ENCODE measurements at regions not wholly inside any gene's neighbourhood (a gene's known extent, or its start where the extent isn't known, plus 50 kb on each side); places are given as distances from the start of the nearest gene placed in this dataset.

DNA sequence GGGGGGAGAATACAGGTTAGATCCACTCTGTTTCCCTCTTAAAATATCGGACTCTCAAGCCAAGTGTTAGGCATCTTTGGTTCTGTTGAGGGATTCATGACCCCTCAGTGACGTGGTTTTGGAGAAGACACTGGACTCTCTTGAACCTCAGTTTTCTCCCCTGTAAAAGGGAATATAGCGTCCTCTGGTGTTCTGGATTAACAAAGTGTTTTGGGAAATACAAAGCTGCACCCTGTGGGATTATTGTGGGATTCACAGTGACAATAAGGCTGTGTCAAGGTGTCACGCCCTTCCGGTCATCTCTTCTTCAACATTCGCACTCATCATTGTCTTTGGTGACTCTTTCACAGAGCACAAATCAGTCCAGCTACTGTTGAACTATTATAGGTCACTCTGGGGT is 139.0 kb downstream of the IRX1 start:
- DNase-seq (ENCODE audit: low read depth in 2 of 2, low spot score in 1 of 2) = no peak

DNA sequence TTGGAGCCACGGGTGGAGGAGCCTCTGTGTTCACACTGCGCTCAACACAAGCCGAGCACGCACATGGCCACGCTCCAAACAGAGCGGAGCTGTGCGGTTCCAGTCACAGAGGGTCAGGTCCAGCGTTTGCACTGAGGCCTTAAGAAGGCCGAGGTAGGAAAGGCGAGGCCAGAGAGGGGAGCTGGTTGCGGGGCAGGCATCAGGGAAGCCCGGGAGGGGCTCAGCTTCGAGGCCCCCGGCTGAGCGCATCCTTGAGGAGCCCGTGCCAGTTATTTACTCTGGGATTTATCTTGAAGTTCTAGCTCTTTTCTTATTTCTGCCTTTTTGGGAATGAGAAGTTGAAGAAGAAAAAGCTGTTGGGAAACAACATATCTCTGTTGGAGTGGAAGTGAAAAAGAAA is 140.8 kb downstream of the IRX1 start:
- no peak for DNase-seq (ENCODE audit: low read depth in 2 of 2, low spot score in 1 of 2)

DNA sequence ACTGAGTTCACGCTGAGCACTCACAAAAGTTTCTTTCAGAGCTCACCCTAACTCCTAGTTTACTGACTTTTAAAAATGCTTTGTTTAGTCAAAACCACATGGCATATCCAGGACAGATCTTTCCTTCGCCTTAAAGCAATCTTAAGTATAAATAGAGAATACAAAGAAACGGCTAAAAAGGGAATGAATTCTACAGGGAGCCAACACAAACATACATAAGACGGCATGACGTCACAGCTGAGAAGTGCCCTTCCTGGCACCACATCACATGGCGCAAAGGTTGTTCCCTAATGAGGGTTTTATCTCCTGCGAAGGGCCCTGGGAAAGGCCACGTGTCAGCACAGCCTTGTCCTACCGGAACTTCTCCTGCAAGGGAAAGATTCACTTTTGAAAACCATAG is 141.3 kb downstream of the IRX1 start:
- DNase-seq (ENCODE audit: low read depth in 2 of 2, low spot score in 1 of 2) = no peak

DNA sequence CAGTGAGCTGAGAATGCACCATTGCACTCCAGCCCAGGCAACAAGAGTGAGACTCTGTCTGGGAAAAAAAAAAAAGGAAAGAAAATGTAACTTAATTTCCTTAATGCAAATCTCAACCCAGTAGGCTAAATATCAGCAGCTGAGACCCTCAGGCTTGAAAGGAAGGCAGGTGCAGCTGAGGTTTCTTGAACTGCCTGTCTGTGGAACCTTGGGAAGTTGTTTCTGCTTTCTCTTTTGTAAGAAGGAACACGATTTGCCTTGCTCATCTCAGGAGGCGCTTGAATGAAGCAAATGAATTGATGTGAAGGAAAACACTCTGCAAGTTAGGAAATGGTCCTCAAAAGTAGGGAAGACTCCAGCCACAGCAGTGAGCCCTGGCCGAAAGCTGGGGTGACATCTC is 143.3 kb downstream of the IRX1 start:
- DNase-seq (ENCODE audit: low read depth in 2 of 2, low spot score in 1 of 2) = no peak

DNA sequence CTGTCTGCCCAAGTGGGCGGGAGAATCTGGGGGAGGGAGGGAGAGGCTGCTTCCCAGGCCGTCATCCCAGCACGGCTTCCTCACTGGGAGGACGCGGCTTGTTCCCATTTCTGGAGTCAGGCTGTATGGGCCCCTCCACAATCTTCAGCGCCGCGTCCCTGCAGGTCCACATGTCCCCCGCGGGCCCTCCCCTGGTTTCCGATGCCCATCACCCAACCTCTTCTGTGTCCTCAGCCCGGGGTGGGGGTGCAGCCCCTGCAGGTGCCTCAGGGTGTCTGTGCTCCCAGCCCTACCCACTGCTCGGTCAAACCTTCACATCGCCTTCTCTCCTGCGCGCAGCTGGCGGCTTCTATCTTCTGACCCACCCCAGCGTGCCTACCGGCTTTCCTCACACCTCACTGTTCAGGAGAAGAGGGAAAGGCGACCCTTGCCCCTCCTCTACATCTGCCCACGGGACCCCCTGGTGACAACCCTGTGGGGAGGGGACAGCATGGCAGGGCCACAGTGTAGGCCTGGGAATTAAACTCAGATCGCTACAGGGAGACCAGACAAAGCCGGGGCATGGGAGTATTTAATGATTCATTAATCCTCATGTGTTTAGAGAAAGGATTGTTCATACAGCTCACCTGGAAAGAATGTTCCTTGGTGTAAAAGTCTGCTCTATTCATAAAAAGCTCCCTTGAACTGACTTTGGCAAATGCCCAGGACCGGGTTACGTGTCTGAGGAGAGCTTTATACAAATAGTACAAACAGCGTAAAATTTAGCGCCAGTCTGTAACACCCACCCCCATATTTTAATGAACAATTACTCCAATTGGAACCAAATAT is 145.1 kb downstream of the IRX1 start:
- no peak for DNase-seq (ENCODE audit: low read depth in 2 of 2, low spot score in 1 of 2)

DNA sequence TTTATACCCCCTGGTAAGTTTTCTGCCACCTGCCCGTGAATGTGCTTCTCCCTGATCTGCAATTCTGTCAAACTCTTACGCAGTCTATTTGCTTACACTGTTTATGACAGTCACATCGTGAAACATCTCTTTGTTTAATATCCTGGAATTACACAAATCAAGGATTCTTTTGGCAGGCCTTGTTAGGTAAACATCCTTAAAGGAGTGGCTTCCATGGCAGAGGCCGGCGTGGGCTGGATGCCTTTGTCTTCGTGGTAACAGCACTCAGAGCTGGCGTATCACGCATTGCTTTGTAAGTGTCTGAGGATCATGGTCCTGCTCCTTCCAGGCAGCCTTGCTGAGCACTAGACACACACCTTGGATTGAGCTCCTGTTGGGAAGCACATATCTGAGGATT is 145.7 kb downstream of the IRX1 start:
- no peak for DNase-seq (ENCODE audit: low read depth in 2 of 2, low spot score in 1 of 2)

DNA sequence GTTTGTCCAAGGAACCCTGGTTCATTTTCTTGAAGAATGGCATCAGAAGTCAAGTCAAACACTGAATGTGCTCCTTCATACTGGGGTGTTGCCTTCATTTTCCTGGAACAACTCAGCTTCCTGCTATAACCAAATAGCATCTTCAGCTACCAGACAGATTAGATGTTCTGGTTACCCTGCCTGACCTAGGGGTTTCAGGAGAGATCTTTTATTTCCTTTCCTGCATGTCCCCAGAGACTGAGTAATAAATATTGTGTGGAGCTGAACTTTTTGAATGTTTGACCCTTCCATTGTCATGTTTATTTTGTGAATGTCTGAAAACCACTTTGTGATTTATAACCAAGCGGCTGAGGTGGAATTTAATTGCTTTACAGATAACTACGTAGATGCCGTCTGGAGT is 147.1 kb downstream of the IRX1 start:
- DNase-seq (ENCODE audit: low read depth in 2 of 2, low spot score in 1 of 2) = no peak

DNA sequence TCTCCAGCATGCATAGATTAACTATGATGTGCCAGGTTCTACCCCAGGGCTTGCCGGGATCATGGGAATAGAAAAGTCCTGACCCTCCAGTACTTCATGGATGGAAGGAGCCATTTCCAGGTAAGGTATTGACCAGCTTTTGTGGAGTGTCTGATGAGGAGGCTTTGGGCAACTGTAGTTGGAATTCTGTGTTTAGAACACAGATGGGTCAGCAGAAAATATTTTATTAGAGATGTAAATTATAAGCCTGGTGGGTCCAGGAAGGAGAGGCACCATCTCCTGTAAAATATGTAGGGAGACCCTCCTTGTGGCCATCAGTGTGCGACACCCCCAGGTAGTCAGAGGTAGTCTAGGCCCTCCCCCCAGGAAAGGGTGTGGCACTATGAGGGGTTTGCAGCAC is 156.2 kb downstream of the IRX1 start:
- DNase-seq (ENCODE audit: low read depth in 2 of 2, low spot score in 1 of 2) = no peak

DNA sequence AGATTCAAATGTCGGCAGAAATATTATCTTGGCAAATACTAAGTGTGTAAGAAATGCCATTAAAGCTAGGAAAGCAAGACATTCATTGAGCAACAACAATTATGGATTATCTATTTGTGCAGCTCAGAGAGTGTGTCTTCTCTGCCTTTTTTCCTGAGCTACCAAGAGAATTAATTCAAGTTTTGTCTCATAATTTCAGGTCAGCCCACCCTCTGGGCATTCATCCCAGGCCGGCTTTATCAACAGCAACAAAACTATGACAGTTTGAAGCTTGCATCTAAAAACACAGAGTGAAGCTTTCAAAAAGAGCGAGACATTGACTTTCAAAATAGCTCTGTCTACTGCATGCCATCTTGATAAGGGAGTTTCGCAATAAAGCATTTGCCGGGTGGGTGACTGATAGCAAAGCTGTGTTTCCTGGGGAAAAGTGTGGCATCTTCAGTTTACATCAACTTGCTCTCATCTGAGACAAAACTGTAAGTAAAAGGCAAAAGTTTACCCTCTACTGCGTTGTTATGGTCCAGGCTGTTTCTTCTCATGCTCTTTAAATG is 182.4 kb downstream of the IRX1 start:
- no peak for DNase-seq (ENCODE audit: low read depth in 2 of 2, low spot score in 1 of 2)

DNA sequence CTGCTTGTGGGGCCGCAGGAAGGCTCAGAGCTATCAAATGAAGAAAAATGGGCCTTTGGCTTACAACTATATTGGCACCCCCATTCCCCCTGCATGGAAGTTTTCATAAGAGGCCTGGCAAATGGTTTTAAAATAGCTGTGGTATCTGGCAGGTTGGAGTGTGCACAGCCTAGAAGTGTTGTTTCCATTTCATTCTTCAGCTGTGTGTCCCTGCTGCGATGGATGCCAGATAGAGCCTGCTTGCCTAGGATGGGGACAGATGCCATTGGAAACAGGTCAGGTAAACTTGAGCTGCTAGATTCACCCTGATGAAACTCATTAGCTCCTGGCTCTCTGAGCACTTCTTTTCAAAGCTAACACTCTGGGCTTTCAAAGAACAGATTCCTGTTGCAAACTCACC is 183.3 kb downstream of the IRX1 start:
- no peak for DNase-seq (ENCODE audit: low read depth in 2 of 2, low spot score in 1 of 2)

DNA sequence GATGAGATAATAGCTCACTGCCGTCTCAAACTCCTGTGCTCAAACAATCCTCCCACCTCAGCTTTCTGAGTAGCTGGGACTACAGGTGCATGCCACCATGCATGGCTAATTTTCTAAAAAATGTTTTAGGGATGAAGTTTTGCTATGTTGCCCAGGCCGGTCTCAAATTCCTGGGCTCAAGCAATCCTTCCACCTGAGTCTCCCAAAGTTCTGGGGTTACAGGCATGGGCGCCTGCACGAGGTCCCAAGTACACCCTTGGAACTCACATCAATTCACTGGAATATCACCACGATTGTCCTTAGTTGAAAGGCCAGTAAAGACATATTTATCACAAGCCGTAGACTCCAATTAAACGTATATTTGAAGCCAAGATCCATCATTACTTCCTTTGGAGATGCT is 184.6 kb downstream of the IRX1 start:
- DNase-seq (ENCODE audit: low read depth in 2 of 2, low spot score in 1 of 2) = no peak

DNA sequence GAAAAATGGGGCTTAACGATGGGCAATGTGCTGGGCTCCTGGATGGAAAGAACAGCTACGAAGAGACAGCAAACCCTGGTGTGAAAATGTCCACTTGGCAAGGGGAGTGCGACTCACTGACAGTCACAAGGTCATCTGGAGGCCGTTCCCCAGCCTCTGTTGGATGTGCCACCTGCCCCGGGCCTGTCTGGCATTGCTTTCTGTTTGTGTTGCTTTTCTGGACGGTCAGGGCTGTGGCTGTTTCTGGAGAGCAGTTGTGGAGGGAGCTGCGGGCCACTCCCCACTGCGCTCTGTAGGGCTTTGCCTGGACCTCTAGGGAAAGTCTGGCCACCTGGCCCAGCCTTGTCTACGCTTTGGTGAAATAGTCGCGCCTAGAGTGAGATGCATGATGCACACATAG is 185.3 kb downstream of the IRX1 start:
- DNase-seq (ENCODE audit: low read depth in 2 of 2, low spot score in 1 of 2) = no peak

DNA sequence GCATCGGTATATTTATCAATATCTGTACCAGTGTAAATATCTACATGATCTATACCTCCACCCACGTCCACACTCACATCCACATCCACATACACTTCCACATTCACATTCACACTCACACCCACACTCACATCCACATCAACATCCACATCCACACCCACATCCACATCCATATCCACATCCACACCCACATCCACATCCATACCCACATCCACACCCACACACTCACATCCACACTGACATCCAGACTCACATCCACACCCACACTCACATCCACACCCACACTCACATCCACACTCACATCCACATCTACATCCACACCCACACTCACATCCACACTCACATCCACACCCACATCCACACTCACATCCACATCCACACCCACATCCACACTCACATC is 189.2 kb downstream of the IRX1 start:
- no peak for DNase-seq (ENCODE audit: low read depth in 2 of 2, low spot score in 1 of 2)

DNA sequence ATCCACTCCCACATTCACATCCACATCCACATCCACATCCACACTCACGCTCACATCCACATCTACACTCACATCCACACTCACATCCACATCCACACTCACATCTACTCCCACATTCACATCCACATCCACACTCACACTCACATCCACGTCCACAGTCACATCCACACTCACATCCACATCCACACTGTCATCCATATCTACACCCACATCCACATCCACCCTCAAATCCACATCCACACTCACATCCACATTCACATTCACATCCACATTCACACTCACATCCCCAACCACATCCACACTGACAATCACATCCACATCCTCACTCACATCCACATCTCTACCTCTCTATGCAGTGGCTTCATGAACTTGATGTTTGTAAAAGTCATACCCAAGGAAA is 190.5 kb downstream of the IRX1 start:
- no peak for DNase-seq (ENCODE audit: low read depth in 2 of 2, low spot score in 1 of 2)

DNA sequence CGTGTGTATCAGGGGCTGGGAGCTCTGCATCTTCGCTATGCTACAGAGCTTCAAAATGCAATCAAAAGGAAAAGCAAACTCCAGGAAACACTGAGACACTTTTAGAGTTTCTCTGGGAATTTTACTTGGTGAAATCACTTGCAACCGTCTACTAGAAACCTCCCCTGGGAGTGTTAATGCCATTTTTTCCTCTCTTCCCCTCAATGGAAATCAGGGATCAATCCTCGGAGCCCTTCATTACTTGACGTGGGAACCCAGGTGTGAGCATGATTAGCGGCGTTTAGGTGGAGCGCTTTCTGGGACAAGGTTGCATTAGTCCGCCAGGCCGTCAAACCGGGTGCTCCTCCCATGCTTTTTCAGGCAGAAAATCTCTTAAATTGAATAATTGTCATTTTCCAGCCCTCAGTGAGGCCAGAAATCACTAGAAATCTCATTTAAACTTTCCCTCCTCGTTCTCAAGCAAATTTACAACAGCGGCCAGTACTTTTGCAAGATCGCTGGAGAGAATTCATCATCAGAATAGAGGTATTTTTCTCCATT is 191.3 kb downstream of the IRX1 start:
- DNase-seq (ENCODE audit: low read depth in 2 of 2, low spot score in 1 of 2) = no peak

DNA sequence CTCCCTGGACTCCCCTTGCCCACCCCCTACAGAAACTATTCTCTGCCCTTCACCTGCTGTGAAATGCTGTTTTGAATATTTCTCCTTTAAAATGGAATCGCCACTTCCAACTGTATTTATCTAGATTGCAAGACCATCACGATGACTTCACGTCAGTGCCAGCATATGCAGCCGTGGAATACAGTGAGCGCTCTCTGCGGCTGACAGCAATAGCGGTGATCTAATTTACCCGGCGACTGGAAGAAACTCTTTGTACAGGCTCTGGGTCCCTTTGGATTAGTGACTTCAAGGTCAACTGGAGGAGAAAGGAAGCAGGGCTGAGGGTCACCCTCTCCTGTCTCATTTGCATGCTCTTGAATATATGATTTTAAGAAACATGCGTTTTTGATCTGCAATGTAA is 192.0 kb downstream of the IRX1 start:
- no peak for DNase-seq (ENCODE audit: low read depth in 2 of 2, low spot score in 1 of 2)

DNA sequence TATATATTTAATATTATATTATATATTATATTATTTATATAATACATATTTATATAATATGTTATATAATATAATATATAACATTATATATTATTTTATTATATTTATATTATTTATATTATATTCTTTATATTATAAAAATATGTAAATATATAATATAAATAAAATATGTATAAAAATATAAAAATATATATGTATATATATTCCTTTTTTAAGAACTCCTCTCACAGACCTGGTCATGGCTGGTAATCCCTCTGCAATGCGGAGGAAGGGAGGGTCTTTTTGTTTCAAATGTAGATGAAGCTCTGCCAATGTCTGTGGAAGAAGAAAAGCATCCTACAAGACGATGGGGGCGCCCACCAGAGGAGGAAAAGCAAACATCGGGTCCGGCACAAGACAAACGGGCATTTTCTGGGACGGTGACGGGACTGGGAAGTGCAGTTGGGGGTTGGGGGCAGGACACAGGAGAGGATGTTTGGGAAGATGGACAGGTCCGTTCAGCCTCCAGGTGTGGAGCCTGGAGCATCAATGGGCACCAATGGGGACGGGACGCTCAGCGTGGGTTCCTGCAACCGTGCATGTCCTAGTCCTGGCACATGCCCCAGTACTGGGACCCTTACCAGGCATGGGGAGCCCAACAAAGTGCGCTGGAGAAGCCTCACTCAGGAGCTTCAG is 194.0 kb downstream of the IRX1 start:
- no peak for DNase-seq (ENCODE audit: low read depth in 2 of 2, low spot score in 1 of 2)

DNA sequence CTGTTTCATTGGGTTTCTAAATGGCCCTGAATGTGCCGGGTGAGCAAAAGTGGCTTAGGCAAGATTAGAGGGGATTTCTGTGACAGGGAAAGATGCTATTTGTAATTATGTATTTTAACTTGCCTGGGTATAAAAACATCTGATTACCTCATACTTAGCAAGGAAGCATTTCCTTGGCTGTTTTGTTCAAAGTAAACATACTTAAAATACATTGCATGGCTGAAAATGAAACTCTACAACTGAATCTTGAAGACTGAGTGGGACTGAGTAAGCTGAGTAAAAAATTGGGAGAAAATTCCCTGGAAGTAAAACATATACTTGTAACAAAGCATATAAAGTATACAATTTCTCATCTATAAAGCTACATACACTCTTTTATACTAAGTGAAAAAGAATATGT is 197.5 kb downstream of the IRX1 start:
- no peak for DNase-seq (ENCODE audit: low read depth in 2 of 2, low spot score in 1 of 2)

DNA sequence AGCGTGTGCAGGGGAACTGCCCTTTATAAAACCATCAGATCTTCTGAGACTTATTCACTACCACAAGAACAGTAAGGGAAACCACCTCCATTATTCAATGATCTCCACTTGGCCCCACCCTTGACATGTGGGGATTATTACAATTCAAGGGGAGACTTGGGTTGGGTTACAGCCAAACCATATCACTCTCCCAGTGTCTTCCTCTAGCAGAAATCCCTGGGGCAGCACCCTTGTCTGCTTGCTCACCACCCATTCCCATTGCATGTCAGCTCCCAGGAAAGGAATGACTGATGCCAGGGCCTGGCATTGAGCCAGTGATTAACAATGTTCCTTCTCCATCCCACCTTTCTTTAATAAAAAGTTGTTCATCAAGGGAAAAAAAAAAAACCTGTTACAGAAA is 199.0 kb downstream of the IRX1 start:
- no peak for DNase-seq (ENCODE audit: low read depth in 2 of 2, low spot score in 1 of 2)

DNA sequence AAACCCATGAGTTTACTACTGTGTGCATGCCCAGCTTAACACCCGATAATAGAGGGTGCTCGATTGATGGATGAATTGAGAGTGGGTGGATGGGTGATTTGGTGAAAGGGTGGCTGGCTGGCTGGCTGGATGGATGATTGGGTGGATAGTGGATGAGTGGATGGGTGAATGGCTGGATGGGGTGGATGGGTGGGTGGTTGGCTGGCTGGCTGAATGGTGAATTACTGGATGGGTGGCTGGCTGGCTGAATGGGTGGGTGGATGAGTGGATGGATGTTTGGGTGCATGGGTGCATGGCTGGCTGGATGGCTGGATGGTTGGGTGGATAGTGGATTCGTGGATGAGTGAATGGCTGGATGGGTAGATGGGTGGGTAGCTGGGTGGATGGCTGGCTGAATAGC is 201.1 kb downstream of the IRX1 start:
- DNase-seq (ENCODE audit: low read depth in 2 of 2, low spot score in 1 of 2) = no peak

DNA sequence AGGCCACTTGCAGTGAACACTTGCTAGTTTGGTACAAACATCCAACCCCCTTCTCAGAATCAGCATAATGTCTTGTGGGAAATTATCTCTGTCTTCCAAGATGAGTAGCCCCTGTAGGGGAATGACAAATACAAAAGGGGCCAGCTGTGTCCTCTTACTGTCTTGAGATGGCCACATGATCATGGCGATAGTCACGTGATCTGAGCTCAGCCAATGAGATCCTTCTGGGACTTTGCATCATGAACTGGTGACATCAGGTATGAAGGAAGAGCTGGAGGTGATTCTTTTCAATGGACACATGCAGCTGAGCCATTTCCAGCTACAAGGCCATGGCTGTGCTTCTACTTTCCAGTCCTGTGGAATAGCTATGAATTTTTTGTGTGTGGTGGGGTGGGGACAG is 206.3 kb downstream of the IRX1 start:
- no peak for DNase-seq (ENCODE audit: low read depth in 2 of 2, low spot score in 1 of 2)

DNA sequence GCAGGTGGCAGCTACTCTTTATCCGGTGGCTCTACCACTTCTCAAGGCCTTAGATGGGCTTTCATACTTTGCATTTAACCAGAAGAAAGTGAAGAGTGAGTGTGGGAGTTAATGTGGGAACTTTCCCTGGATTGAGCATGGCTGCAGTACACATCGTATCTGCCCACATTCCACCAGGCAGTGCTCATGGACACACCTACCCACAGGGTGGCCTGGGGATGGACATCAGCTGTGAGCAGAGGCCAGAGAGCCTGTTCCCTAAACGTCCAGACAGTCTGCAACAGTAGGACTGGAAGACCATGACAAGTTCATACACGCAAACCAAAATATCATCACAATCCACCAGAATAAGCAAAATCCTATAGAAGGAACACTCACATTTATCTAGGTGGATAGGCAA is 213.8 kb downstream of the IRX1 start:
- no peak for DNase-seq (ENCODE audit: low read depth in 2 of 2, low spot score in 1 of 2)

All from stimulated activated CD8-positive, alpha-beta memory T cell treated with anti-CD3 and anti-CD28 coated beads, Interleukin-4, amount 100 ng/mL, for 4 hours (primary cell).